ENCODE measurements at regions not wholly inside any gene's neighbourhood (a gene's known extent, or its start where the extent isn't known, plus 50 kb on each side); places are given as distances from the start of the nearest gene placed in this dataset.
A peak's percentile ranks its signal among the peaks of the same experiment; 100 is the strongest.

GRCh38 chr9:515665-516064 is 301.0 kb downstream of the DOCK8 start:
- Mint-ChIP-seq H3K36me3 (peaks cover 5% of the 10 kb centered on the region), H3K27ac (peak overlapping the region; percentile 49 to 98), H3K4me3 (peak overlapping the region in 2 of 3 donors; percentile 21 to 53), H3K4me1 (peaks cover 21 to 82% (median 64%) of the 10 kb centered on the region in 3 donors), H3K9me3 (peaks cover 0 to 5% (median 4%) of the 10 kb centered on the region in 3 donors), H3K27me3 (no peaks in the 10 kb centered on the region)
- DNase-seq (peak in 1 of 35 experiments; percentile 24), ATAC-seq (replicated peaks in 1 of 4) (peak; percentile 52 to 81 (median 74))
- Histone ChIP-seq H3K4me3 (ENCODE audit: control insufficient read depth in 1 of 2, extremely low read depth in 1 of 2, low read length in 1 of 2) (no peak overlapping the region), H3K27ac (ENCODE audit: low read length) (peak overlapping the region; percentile 4), H3K9me3 (no peaks in the 10 kb centered on the region), H3K36me3 (ENCODE audit: control insufficient read depth in 2 of 2, extremely low read depth in 1 of 2, insufficient read depth in 1 of 2, low read length in 1 of 2) (no peaks in the 10 kb centered on the region), H3K4me1 (ENCODE audit: control insufficient read depth in 1 of 2, extremely low read depth in 1 of 2, insufficient read depth in 2 of 2, low read length in 2 of 2) (peaks cover 4 to 16% of the 10 kb centered on the region in 2 experiments), H3K27me3 (replicated peaks in 1 of 2; ENCODE audit: control insufficient read depth in 2 of 2, extremely low read depth in 1 of 2, insufficient read depth in 2 of 2, low read length in 1 of 2) (no peaks in the 10 kb centered on the region)
- CTCF ChIA-PET, result interaction anchor here in 1 of 2 donors (1.2 kb wide), 1 partner anchor 14 kb away, joined by 3 read pairs; no protein-coding TSS in a partner anchor
- POLR2A ChIA-PET, result no interaction called here
- WGBS (ENCODE audit: insufficient coverage), result 0% methylated on average over 1 of the region's 4 CpGs

GRCh38 chr9:517993-518392 is 303.3 kb downstream of the DOCK8 start:
- 67% methylated on average over 1 of the region's 4 CpGs for WGBS (ENCODE audit: insufficient coverage)
- ChIA-PET POLR2A (no interaction called here), CTCF (no interaction called here)
- H3K4me1 ChIP-seq (ENCODE audit: control insufficient read depth in 1 of 2, extremely low read depth in 1 of 2, insufficient read depth in 2 of 2, low read length in 2 of 2), result peaks cover 4 to 16% of the 10 kb centered on the region in 2 experiments
- Mint-ChIP-seq H3K27ac (peak overlapping the region in 1 of 2 donors; percentile 98), H3K4me1 (peaks cover 21 to 78% (median 63%) of the 10 kb centered on the region in 3 donors), H3K36me3 (no peaks in the 10 kb centered on the region), H3K9me3 (peaks cover 0 to 5% (median 4%) of the 10 kb centered on the region in 3 donors), H3K4me3 (peak overlapping the region in 2 of 3 donors; percentile 67 to 80), H3K27me3 (no peaks in the 10 kb centered on the region)
- H3K27me3 ChIP-seq (replicated peaks in 1 of 2; ENCODE audit: control insufficient read depth in 2 of 2, extremely low read depth in 1 of 2, insufficient read depth in 2 of 2, low read length in 1 of 2), result no peaks in the 10 kb centered on the region
- DNase-seq, result no peak
- peak in 1 of 4 experiments; percentile 17 for ATAC-seq (replicated peaks in 1 of 4)
- H3K36me3 ChIP-seq (ENCODE audit: control insufficient read depth in 2 of 2, extremely low read depth in 1 of 2, insufficient read depth in 1 of 2, low read length in 1 of 2), result no peaks in the 10 kb centered on the region
- no peak overlapping the region for H3K4me3 ChIP-seq (ENCODE audit: control insufficient read depth in 1 of 2, extremely low read depth in 1 of 2, low read length in 1 of 2)
- H3K27ac ChIP-seq (ENCODE audit: low read length), result peak overlapping the region; percentile 25
- no peaks in the 10 kb centered on the region for H3K9me3 ChIP-seq

GRCh38 chr9:518540-518939 is 303.9 kb downstream of the DOCK8 start:
- Histone ChIP-seq H3K4me1 (ENCODE audit: control insufficient read depth in 1 of 2, extremely low read depth in 1 of 2, insufficient read depth in 2 of 2, low read length in 2 of 2) (peaks cover 4 to 16% of the 10 kb centered on the region in 2 experiments), H3K27ac (ENCODE audit: low read length) (peak overlapping the region; percentile 25), H3K4me3 (ENCODE audit: control insufficient read depth in 1 of 2, extremely low read depth in 1 of 2, low read length in 1 of 2) (no peak overlapping the region), H3K27me3 (replicated peaks in 1 of 2; ENCODE audit: control insufficient read depth in 2 of 2, extremely low read depth in 1 of 2, insufficient read depth in 2 of 2, low read length in 1 of 2) (no peaks in the 10 kb centered on the region), H3K9me3 (no peaks in the 10 kb centered on the region), H3K36me3 (ENCODE audit: control insufficient read depth in 2 of 2, extremely low read depth in 1 of 2, insufficient read depth in 1 of 2, low read length in 1 of 2) (no peaks in the 10 kb centered on the region)
- Mint-ChIP-seq H3K9me3 (peaks cover 0 to 5% (median 4%) of the 10 kb centered on the region in 3 donors), H3K27ac (peak overlapping the region in 1 of 2 donors; percentile 98), H3K4me3 (peak overlapping the region in 2 of 3 donors; percentile 67 to 80), H3K4me1 (peaks cover 21 to 79% (median 68%) of the 10 kb centered on the region in 3 donors), H3K27me3 (no peaks in the 10 kb centered on the region), H3K36me3 (no peaks in the 10 kb centered on the region)
- peak in 2 of 4 experiments; percentile 67 to 87 for ATAC-seq (replicated peaks in 1 of 4)
- 45% methylated on average over 3 of the region's 5 CpGs for WGBS (ENCODE audit: insufficient coverage)
- CTCF ChIA-PET, result interaction anchor here in 1 of 2 donors (0.7 kb wide), 1 partner anchor 100 kb away, joined by 4 read pairs; no protein-coding TSS in a partner anchor
- POLR2A ChIA-PET, result no interaction called here
- peak in 1 of 35 experiments; percentile 16 for DNase-seq

GRCh38 chr9:519579-519978 is 304.9 kb downstream of the DOCK8 start:
- ChIA-PET CTCF (no interaction called here), POLR2A (interaction anchor here in 1 of 2 donors (0.6 kb wide), 1 partner anchor 8 kb away, joined by 3 read pairs; no protein-coding TSS in a partner anchor)
- no peaks in the 10 kb centered on the region for H3K27me3 Mint-ChIP-seq
- no peak overlapping the region for H3K27ac ChIP-seq (ENCODE audit: low read length)
- ATAC-seq (replicated peaks in 1 of 4), result no peak
- no peaks in the 10 kb centered on the region for H3K27me3 ChIP-seq (replicated peaks in 1 of 2; ENCODE audit: control insufficient read depth in 2 of 2, extremely low read depth in 1 of 2, insufficient read depth in 2 of 2, low read length in 1 of 2)
- H3K4me1 Mint-ChIP-seq, result peaks cover 18 to 78% (median 64%) of the 10 kb centered on the region in 3 donors
- peak overlapping the region in 1 of 3 donors; percentile 67 for H3K4me3 Mint-ChIP-seq
- 80% methylated on average over 1 of the region's 3 CpGs for WGBS (ENCODE audit: insufficient coverage)
- no peaks in the 10 kb centered on the region for H3K9me3 ChIP-seq
- peaks cover 0 to under 1% (median 0%) of the 10 kb centered on the region in 3 donors for H3K9me3 Mint-ChIP-seq
- H3K36me3 ChIP-seq (ENCODE audit: control insufficient read depth in 2 of 2, extremely low read depth in 1 of 2, insufficient read depth in 1 of 2, low read length in 1 of 2), result no peaks in the 10 kb centered on the region
- DNase-seq, result no peak
- peak overlapping the region in 1 of 2 donors; percentile 98 for H3K27ac Mint-ChIP-seq
- H3K36me3 Mint-ChIP-seq, result no peaks in the 10 kb centered on the region
- peaks cover 4 to 16% of the 10 kb centered on the region in 2 experiments for H3K4me1 ChIP-seq (ENCODE audit: control insufficient read depth in 1 of 2, extremely low read depth in 1 of 2, insufficient read depth in 2 of 2, low read length in 2 of 2)
- H3K4me3 ChIP-seq (ENCODE audit: control insufficient read depth in 1 of 2, extremely low read depth in 1 of 2, low read length in 1 of 2), result no peak overlapping the region

- POLR2A ChIA-PET, result no interaction called here
- Histone ChIP-seq H3K9me3 (no peaks in the 10 kb centered on the region), H3K27me3 (replicated peaks in 1 of 2; ENCODE audit: control insufficient read depth in 2 of 2, extremely low read depth in 1 of 2, insufficient read depth in 2 of 2, low read length in 1 of 2) (no peaks in the 10 kb centered on the region), H3K4me3 (ENCODE audit: control insufficient read depth in 1 of 2, extremely low read depth in 1 of 2, low read length in 1 of 2) (no peak overlapping the region), H3K27ac (ENCODE audit: low read length) (no peak overlapping the region), H3K36me3 (ENCODE audit: control insufficient read depth in 2 of 2, extremely low read depth in 1 of 2, insufficient read depth in 1 of 2, low read length in 1 of 2) (no peaks in the 10 kb centered on the region), H3K4me1 (ENCODE audit: control insufficient read depth in 1 of 2, extremely low read depth in 1 of 2, insufficient read depth in 2 of 2, low read length in 2 of 2) (peaks cover 4 to 16% of the 10 kb centered on the region in 2 experiments)
- no peak for ATAC-seq (replicated peaks in 1 of 4)
- no peaks in the 10 kb centered on the region for H3K27me3 Mint-ChIP-seq
- DNase-seq, result no peak
- peaks cover 15 to 73% (median 61%) of the 10 kb centered on the region in 3 donors for H3K4me1 Mint-ChIP-seq
- peak overlapping the region in 1 of 2 donors; percentile 98 for H3K27ac Mint-ChIP-seq
- WGBS (ENCODE audit: insufficient coverage), result no CpG with 5 or more reads among the region's 3 CpGs
- CTCF ChIA-PET, result no interaction called here
- H3K36me3 Mint-ChIP-seq, result no peaks in the 10 kb centered on the region
- no peaks in the 10 kb centered on the region for H3K9me3 Mint-ChIP-seq
- H3K4me3 Mint-ChIP-seq, result peak overlapping the region in 1 of 3 donors; percentile 16
Observed at GRCh38 chr9:520302-520701, 305.6 kb downstream of the DOCK8 start.

GRCh38 chr9:522190-522589 is 307.5 kb downstream of the DOCK8 start:
- WGBS (ENCODE audit: insufficient coverage), result 79% methylated on average over 4 of the region's 5 CpGs
- peak overlapping the region in 1 of 2 donors; percentile 28 for H3K27ac Mint-ChIP-seq
- POLR2A ChIA-PET, result no interaction called here
- H3K27me3 Mint-ChIP-seq, result no peaks in the 10 kb centered on the region
- no peaks in the 10 kb centered on the region for H3K36me3 ChIP-seq (ENCODE audit: control insufficient read depth in 2 of 2, extremely low read depth in 1 of 2, insufficient read depth in 1 of 2, low read length in 1 of 2)
- peaks cover 0 to 3% of the 10 kb centered on the region in 2 experiments for H3K4me1 ChIP-seq (ENCODE audit: control insufficient read depth in 1 of 2, extremely low read depth in 1 of 2, insufficient read depth in 2 of 2, low read length in 2 of 2)
- H3K4me3 Mint-ChIP-seq, result no peak overlapping the region
- no peaks in the 10 kb centered on the region for H3K36me3 Mint-ChIP-seq
- no peaks in the 10 kb centered on the region for H3K9me3 Mint-ChIP-seq
- no peak for ATAC-seq (replicated peaks in 1 of 4)
- H3K27ac ChIP-seq (ENCODE audit: low read length), result no peak overlapping the region
- H3K27me3 ChIP-seq (replicated peaks in 1 of 2; ENCODE audit: control insufficient read depth in 2 of 2, extremely low read depth in 1 of 2, insufficient read depth in 2 of 2, low read length in 1 of 2), result no peaks in the 10 kb centered on the region
- no peak for DNase-seq
- H3K9me3 ChIP-seq, result no peaks in the 10 kb centered on the region
- H3K4me3 ChIP-seq (ENCODE audit: control insufficient read depth in 1 of 2, extremely low read depth in 1 of 2, low read length in 1 of 2), result no peak overlapping the region
- H3K4me1 Mint-ChIP-seq, result peaks cover 2 to 61% (median 48%) of the 10 kb centered on the region in 3 donors
- CTCF ChIA-PET, result no interaction called here
